HepG2 (cell line): ENCODE measurements at regions not wholly inside any gene's neighbourhood (a gene's known extent, or its start where the extent isn't known, plus 50 kb on each side); places are given as distances from the start of the nearest gene placed in this dataset.

Source experiments
- CBX2 ChIP-seq, 2 experiments: fragments of 200-600 bp in 1 of 2; sonication (generic); formaldehyde crosslinking in 1 of 2; IDR thresholded peaks; 2 replicates each; pipeline versions ENCODE4 v1.7.0 to v1.8.1; 2018 to 2022; ENCODE audit warnings: low read depth in 2 of 2, low read length in 1 of 2, mild to moderate bottlenecking in 1 of 2, missing genetic modification reagents in 1 of 2
- CSRNP1 ChIP-seq: sonication (generic); formaldehyde crosslinking; IDR thresholded peaks from 2 replicates; pipeline ENCODE4 v1.8.1; 2023; ENCODE audit warnings: mild to moderate bottlenecking, missing genetic modification reagents
- ELF3 ChIP-seq: IDR thresholded peaks from 2 replicates; pipeline ENCODE4 v1.6.1; 2016; ENCODE audit warnings: missing genetic modification reagents, missing compliant biosample characterization
- FLYWCH1 ChIP-seq: sonication (generic); formaldehyde crosslinking; IDR thresholded peaks from 2 replicates; pipeline ENCODE4 v1.8.1; 2023; ENCODE audit warnings: mild to moderate bottlenecking, missing genetic modification reagents
- GABPB1 ChIP-seq: IDR thresholded peaks from 2 replicates; pipeline ENCODE4 v1.6.1; 2016; ENCODE audit warnings: mild to moderate bottlenecking, missing genetic modification reagents, moderate library complexity, missing compliant biosample characterization
- HNF4G ChIP-seq, 2 experiments: sonication (generic) in 1 of 2; formaldehyde crosslinking in 1 of 2; IDR thresholded peaks; 2 replicates each; pipeline versions ENCODE4 v1.4.0 to v1.6.1; 2011 to 2020; ENCODE audit warnings: borderline replicate concordance in 2 of 2, low read depth in 2 of 2, mild to moderate bottlenecking in 2 of 2, low read length in 1 of 2, missing genetic modification reagents in 1 of 2, moderate library complexity in 1 of 2
- KDM3A ChIP-seq: IDR thresholded peaks from 2 replicates; pipeline ENCODE4 v1.6.1; 2018; ENCODE audit warnings: low read depth, missing compliant biosample characterization
- RERE ChIP-seq: IDR thresholded peaks from 2 replicates; pipeline ENCODE4 v1.6.1; 2016; ENCODE audit warnings: low read depth, missing genetic modification reagents, missing compliant biosample characterization
- SKIL ChIP-seq: sonication (generic); formaldehyde crosslinking; IDR thresholded peaks from 2 replicates; pipeline ENCODE4 v1.8.0; 2022; ENCODE audit warnings: missing genetic modification reagents, mild to moderate bottlenecking, moderate library complexity, borderline replicate concordance
- SMARCC2 ChIP-seq: fragments of 450-650 bp; IDR thresholded peaks from 2 replicates; pipeline ENCODE4 v1.6.1; 2017; ENCODE audit warnings: antibody characterized with exemption, mild to moderate bottlenecking
- SOX5 ChIP-seq: IDR thresholded peaks from 2 replicates; pipeline ENCODE4 v1.6.1; 2016; ENCODE audit warnings: borderline replicate concordance
- TOE1 ChIP-seq: sonication (generic); formaldehyde crosslinking; IDR thresholded peaks from 2 replicates; pipeline ENCODE4 v1.4.0; 2020; ENCODE audit warnings: mild to moderate bottlenecking, missing genetic modification reagents
- ZNF496 ChIP-seq: sonication (generic); formaldehyde crosslinking; IDR thresholded peaks from 2 replicates; pipeline ENCODE4 v1.8.1; 2023; ENCODE audit warnings: mild to moderate bottlenecking, moderate library complexity, missing genetic modification reagents; ENCODE audit not compliant: insufficient replicate concordance
- ZNF552 ChIP-seq: sonication (generic); formaldehyde crosslinking; IDR thresholded peaks from 2 replicates; pipeline ENCODE4 v1.9.0; 2022; ENCODE audit warnings: missing genetic modification reagents, mild to moderate bottlenecking, borderline replicate concordance
- TF ChIP-seq, protein P1 (sequence below): sonication (generic); formaldehyde crosslinking; IDR thresholded peaks from 2 replicates; pipeline ENCODE4 v1.5.0; 2020; ENCODE audit warnings: mild to moderate bottlenecking, missing genetic modification reagents

DNA sequence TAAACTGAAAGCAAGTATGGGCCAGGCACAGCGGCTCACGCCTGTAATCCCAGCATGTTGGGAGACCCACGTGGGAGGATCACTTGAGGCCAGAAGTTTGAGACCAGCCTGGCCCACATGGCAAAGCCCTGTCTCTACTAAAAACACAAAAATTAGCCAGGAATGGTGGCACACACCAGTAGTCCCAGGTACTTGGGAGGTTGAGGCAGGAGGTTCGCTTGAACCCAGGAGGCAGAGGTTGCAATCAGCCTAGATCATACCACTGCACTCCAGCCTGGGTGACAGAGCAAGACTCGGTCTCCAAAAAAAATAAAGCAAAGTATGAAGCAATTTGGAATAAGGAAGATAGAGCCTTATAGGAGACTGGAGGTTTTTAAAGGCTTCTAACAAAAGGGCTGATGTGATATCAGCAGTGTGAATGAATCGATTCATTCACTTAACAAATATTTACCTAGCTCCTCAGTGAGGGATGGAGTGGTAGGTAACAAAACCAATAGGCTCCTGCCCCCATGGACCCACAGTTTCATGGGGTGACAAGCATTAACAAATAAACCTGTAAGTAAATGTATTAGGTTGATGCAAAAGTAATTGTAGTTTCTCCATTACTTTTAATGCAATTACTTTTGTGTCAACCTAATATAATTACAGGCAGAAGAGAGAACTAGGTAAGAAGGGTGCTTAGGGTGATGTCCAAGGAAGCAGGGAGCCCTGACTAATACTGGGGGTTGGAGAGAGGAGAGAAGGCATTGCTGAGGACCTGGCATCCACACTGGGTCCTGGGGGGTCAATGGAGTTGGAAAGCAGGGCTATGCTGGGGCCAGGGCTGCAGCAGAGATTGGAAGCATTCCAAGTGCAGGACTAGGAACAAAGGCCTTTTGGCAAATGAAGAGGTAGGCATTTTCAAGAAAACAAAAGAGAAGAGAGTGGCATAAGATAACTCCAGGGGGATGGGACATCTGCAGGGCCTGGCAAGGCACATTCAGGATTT is 195.4 kb upstream of the ARL4C start (continued):
- TF ChIP-seq HNF4G (IDR thresholded peaks at IDR 0.05; ENCODE audit: borderline replicate concordance, low read depth, low read length) = peak; percentile 13; the same call in 1 of the 2 replicates
- peak; percentile 34; the same call in 1 of the 2 replicates for TF ChIP-seq HNF4G (CRISPR knock-in tag; IDR thresholded peaks at IDR 0.05; ENCODE audit: borderline replicate concordance, low read depth)
- peak; percentile 50; the same call in 1 of the 2 replicates for TF ChIP-seq TOE1
- 0 out of 2 replicates have a peak, but pooled peaks have one; percentile 18 for TF ChIP-seq SMARCC2
- TF ChIP-seq SKIL (CRISPR knock-in tag) = no peak; the same call in 1 of the 2 replicates
- TF ChIP-seq KDM3A (CRISPR knock-in tag) = no peak
- peak; percentile 85 for TF ChIP-seq RERE (CRISPR knock-in tag)
- peak; percentile 39 for TF ChIP-seq ELF3 (CRISPR knock-in tag)
- TF ChIP-seq FLYWCH1 = no peak
- peak; percentile 85; the same call in 1 of the 2 replicates for TF ChIP-seq SOX5 (CRISPR knock-in tag)
- no peak for TF ChIP-seq CSRNP1 (CRISPR knock-in tag)
- TF ChIP-seq, protein P1, sequence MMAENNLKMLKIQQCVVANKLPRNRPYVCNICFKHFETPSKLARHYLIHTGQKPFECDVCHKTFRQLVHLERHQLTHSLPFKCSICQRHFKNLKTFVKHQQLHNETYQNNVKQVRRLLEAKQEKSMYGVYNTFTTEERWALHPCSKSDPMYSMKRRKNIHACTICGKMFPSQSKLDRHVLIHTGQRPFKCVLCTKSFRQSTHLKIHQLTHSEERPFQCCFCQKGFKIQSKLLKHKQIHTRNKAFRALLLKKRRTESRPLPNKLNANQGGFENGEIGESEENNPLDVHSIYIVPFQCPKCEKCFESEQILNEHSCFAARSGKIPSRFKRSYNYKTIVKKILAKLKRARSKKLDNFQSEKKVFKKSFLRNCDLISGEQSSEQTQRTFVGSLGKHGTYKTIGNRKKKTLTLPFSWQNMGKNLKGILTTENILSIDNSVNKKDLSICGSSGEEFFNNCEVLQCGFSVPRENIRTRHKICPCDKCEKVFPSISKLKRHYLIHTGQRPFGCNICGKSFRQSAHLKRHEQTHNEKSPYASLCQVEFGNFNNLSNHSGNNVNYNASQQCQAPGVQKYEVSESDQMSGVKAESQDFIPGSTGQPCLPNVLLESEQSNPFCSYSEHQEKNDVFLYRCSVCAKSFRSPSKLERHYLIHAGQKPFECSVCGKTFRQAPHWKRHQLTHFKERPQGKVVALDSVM = peak; percentile 93
- no peak for TF ChIP-seq CBX2 (IDR thresholded peaks at IDR 0.05; ENCODE audit: low read depth, low read length)
- no peak for TF ChIP-seq CBX2 (CRISPR knock-in tag; IDR thresholded peaks at IDR 0.05; ENCODE audit: low read depth)
- TF ChIP-seq GABPB1 (CRISPR knock-in tag) = no peak
- TF ChIP-seq ZNF496 (CRISPR knock-in tag) = no peak
- TF ChIP-seq ZNF552 = no peak
